Spleen (tissue), 7 donors: ENCODE measurements at regions not wholly inside any gene's neighbourhood (a gene's known extent, or its start where the extent isn't known, plus 50 kb on each side); places are given as distances from the start of the nearest gene placed in this dataset.

Source experiments
- POLR2A ChIP-seq, 3 donors: fragments of 450-650 bp; IDR thresholded peaks; one replicate each; pipeline ENCODE4 v1.5.1; 2017; ENCODE audit warnings: antibody characterized with exemption in 3 of 3, mild to moderate bottlenecking in 1 of 3
- POLR2AphosphoS5 ChIP-seq, 3 donors: sonication (generic); formaldehyde crosslinking; IDR thresholded peaks; one replicate each; pipeline ENCODE4 v1.5.1; 2017; ENCODE audit warnings: antibody characterized with exemption in 3 of 3
- TF ChIP-seq, protein P1 (sequence below), 11 experiments: fragments of 200-600 bp in 7 of 11; fragments of 450-650 bp in 4 of 11; sonication (generic) in 4 of 11; IDR thresholded peaks in 8 of 11; conservative IDR thresholded peaks in 3 of 11; 1 replicate in 7 of 11; 2 replicates in 4 of 11; pipeline versions ENCODE4 v1.4.0 to v1.8.0; 2016 to 2021; ENCODE audit warnings: antibody characterized with exemption in 11 of 11, inconsistent platforms in 4 of 11, mild to moderate bottlenecking in 1 of 11
- donor health status: DM: no; HTN: no; CAD: no; lungs with moderate emphysema.
- donor health status: DM: no; HTN: no; CAD: no.
- donor health status: DM: no; HTN: no; CAD: no.

DNA sequence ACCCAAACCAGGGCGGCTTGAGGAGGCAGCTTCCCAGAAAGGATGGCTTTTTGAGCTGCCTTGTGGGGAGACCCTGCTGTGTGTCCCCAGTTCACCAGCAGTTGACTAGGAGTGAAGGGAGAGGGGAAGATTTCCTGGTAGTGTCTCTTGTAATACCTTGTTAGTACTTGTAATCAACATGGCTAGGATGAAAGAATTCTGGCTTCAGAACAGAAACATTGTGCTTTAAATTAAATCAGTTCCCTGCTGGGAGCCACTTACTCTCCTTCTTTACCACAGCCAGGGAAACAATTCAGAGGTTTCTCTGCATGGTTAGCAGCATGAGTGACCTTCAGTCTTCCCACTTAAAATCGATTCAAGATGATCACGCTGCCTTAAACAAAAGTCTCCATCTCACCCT is 525.4 kb upstream of the ID4 start:
- TF ChIP-seq, protein P1, sequence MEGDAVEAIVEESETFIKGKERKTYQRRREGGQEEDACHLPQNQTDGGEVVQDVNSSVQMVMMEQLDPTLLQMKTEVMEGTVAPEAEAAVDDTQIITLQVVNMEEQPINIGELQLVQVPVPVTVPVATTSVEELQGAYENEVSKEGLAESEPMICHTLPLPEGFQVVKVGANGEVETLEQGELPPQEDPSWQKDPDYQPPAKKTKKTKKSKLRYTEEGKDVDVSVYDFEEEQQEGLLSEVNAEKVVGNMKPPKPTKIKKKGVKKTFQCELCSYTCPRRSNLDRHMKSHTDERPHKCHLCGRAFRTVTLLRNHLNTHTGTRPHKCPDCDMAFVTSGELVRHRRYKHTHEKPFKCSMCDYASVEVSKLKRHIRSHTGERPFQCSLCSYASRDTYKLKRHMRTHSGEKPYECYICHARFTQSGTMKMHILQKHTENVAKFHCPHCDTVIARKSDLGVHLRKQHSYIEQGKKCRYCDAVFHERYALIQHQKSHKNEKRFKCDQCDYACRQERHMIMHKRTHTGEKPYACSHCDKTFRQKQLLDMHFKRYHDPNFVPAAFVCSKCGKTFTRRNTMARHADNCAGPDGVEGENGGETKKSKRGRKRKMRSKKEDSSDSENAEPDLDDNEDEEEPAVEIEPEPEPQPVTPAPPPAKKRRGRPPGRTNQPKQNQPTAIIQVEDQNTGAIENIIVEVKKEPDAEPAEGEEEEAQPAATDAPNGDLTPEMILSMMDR (IDR thresholded peaks at IDR 0.05 in 8 of 11, conservative IDR thresholded peaks at IDR 0.05 in 3 of 11): no peak
- TF ChIP-seq POLR2AphosphoS5 (IDR thresholded peaks at IDR 0.05) (no peak), POLR2A (IDR thresholded peaks at IDR 0.05) (no peak)
